PC-3 (cell line): ENCODE measurements at regions not wholly inside any gene's neighbourhood (a gene's known extent, or its start where the extent isn't known, plus 50 kb on each side); places are given as distances from the start of the nearest gene placed in this dataset.
"Not testable (repeated sequence)": the region's sequence is repeated elsewhere in the genome, so short reads cannot be mapped to it uniquely, and the experiment has no call there.

Source experiments
- ATAC-seq: fragments of 200-7000 bp; cut with Tn5 transposase; 2 replicates; pipeline ENCODE4 v1.9.1; 2020; ENCODE audit warnings: mild to moderate bottlenecking, moderate library complexity
- BruUV-seq: library from RNA; stranded (reverse); fragments of 400-500 nt; replicated peaks from 2 replicates; lab custom pipeline; 2021; lab: Mats Ljungman, UMichigan
- CTCF ChIA-PET: fragments of 300-600 bp; sonication (Branson Sonifier 250); formaldehyde crosslinking; loops from one replicate; lab custom pipeline; 2022; ENCODE audit warnings: antibody characterized with exemption; lab: Charles Lee
- POLR2A ChIA-PET: fragments of 300-600 bp; sonication (Branson Sonifier 250); formaldehyde crosslinking; loops from one replicate; lab custom pipeline; 2022; ENCODE audit warnings: antibody characterized with exemption; ENCODE audit not compliant: unreplicated experiment; lab: Charles Lee
- DNase-seq: peaks from one replicate; pipeline ENCODE4 v3.0.0-alpha.2; 2015
- H2AFZ ChIP-seq: fragments of 300-600 bp; sonication (generic); 2 replicates; pipeline ENCODE4 v1.6.0; 2016; ENCODE audit warnings: antibody characterized with exemption, low read length
- H3F3A ChIP-seq: fragments of 300-600 bp; sonication (generic); one replicate; pipeline ENCODE4 v1.6.0; 2017; ENCODE audit warnings: antibody characterized with exemption, low read length, control low read depth, mild to moderate bottlenecking; ENCODE audit not compliant: unreplicated experiment
- H3K27ac ChIP-seq: fragments of 300-600 bp; sonication (generic); 2 replicates; pipeline ENCODE4 v1.5.1; 2016; ENCODE audit warnings: mild to moderate bottlenecking, low read length
- H3K27me3 ChIP-seq: fragments of 300-600 bp; sonication (generic); 2 replicates; pipeline ENCODE4 v1.6.1; 2016; ENCODE audit warnings: low read length, mixed read lengths
- H3K36me3 ChIP-seq: fragments of 300-600 bp; sonication (generic); 2 replicates; pipeline ENCODE4 v1.6.1; 2016; ENCODE audit warnings: low read depth, mixed run types, low read length, mixed read lengths
- H3K4me1 ChIP-seq: fragments of 300-600 bp; sonication (generic); 2 replicates; pipeline ENCODE4 v1.5.1; 2016; ENCODE audit warnings: low read length; ENCODE audit not compliant: insufficient read depth
- H3K4me2 ChIP-seq: fragments of 300-600 bp; sonication (generic); 2 replicates; pipeline ENCODE4 v1.6.0; 2016; ENCODE audit warnings: low read length
- H3K4me3 ChIP-seq: fragments of 300-600 bp; sonication (generic); 2 replicates; pipeline ENCODE4 v1.5.1; 2016; ENCODE audit warnings: mild to moderate bottlenecking, low read length, mixed read lengths
- H3K79me2 ChIP-seq: fragments of 300-600 bp; sonication (generic); 2 replicates; pipeline ENCODE4 v1.6.1; 2017; ENCODE audit warnings: low read length, mixed read lengths
- H3K9ac ChIP-seq: fragments of 300-600 bp; sonication (generic); 2 replicates; pipeline ENCODE4 v1.6.0; 2016; ENCODE audit warnings: mild to moderate bottlenecking, low read length
- H3K9me2 ChIP-seq: fragments of 300-600 bp; sonication (generic); replicated peaks from 2 replicates; pipeline ENCODE4 v1.6.1; 2016; ENCODE audit warnings: mixed run types, low read length, mixed read lengths
- H3K9me3 ChIP-seq: fragments of 300-600 bp; sonication (generic); 2 replicates; pipeline ENCODE4 v1.6.1; 2016; ENCODE audit warnings: low read length, mixed read lengths
- H4K20me1 ChIP-seq: fragments of 300-600 bp; sonication (generic); 2 replicates; pipeline ENCODE4 v1.6.1; 2016; ENCODE audit warnings: low read length, mixed read lengths
- CTCF ChIP-seq: fragments of 300-600 bp; sonication (generic); conservative IDR thresholded peaks from 2 replicates; pipeline ENCODE4 v1.5.1; 2017; ENCODE audit warnings: antibody characterized with exemption, low read depth, mild to moderate bottlenecking, low read length
- EZH2 ChIP-seq: fragments of 300-600 bp; sonication (generic); IDR thresholded peaks from one replicate; pipeline ENCODE4 v1.6.1; 2017; ENCODE audit warnings: antibody characterized with exemption, mild to moderate bottlenecking, low read length; ENCODE audit not compliant: unreplicated experiment
- EZH2phosphoT487 ChIP-seq: fragments of 300-600 bp; sonication (generic); IDR thresholded peaks from 2 replicates; pipeline ENCODE4 v1.6.1; 2018; ENCODE audit warnings: mild to moderate bottlenecking, antibody characterized with exemption, low read length, borderline replicate concordance
- intact Hi-C: fragments of 100-400 bp; cut with micrococcal nuclease; formaldehyde crosslinking; loops from 2 replicates; pipeline ENCODE4 v1.9.0; 2023

DNA sequence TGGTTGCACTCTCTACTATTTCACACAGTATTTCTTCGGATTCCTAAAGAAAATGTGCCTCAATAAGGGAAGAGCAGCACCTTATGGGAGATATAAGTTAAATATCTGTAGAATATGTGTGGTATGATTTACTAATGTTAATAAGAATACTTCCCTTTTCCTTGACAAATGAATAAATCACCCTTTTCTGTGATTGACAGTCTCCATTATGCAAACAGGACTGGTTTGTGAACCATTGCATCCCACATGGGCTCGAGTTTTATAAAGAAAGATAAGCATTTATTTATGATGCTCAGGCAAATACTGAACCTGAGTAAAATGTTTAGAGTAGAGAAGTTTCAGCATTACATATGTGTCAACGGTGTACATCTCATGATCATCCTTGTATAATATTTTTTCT is 587.7 kb upstream of the BRINP3 start:
- no peak for ATAC-seq
- no peak overlapping the region for H2AFZ ChIP-seq
- intact Hi-C loops, result no loop called here
- no peak overlapping the region for H3K4me3 ChIP-seq
- H3K4me2 ChIP-seq, result no peak overlapping the region
- H3K9me3 ChIP-seq, result no peaks in the 10 kb centered on the region
- no peaks in the 10 kb centered on the region for H3K79me2 ChIP-seq
- POLR2A ChIA-PET, result no interaction called here
- no peaks in the 10 kb centered on the region for H3K9me2 ChIP-seq
- no peak for DNase-seq
- CTCF ChIA-PET, result no interaction called here
- no peaks in the 10 kb centered on the region for H3K27me3 ChIP-seq
- no peaks in the 10 kb centered on the region for H3F3A ChIP-seq
- no peak for TF ChIP-seq EZH2
- no peak for TF ChIP-seq CTCF
- no peak for TF ChIP-seq EZH2phosphoT487
- no peaks in the 10 kb centered on the region for H4K20me1 ChIP-seq
- H3K4me1 ChIP-seq, result no peaks in the 10 kb centered on the region
- BruUV-seq, result no TSS peak
- no peak overlapping the region for H3K27ac ChIP-seq
- H3K36me3 ChIP-seq, result no peaks in the 10 kb centered on the region
- H3K9ac ChIP-seq, result no peak overlapping the region

- no peaks in the 10 kb centered on the region for H3F3A ChIP-seq
- BruUV-seq, result no TSS peak
- no peak overlapping the region for H3K4me3 ChIP-seq
- CTCF ChIA-PET, result no interaction called here
- H3K36me3 ChIP-seq, result no peaks in the 10 kb centered on the region
- H3K9me2 ChIP-seq, result no peaks in the 10 kb centered on the region
- ATAC-seq (no peak), DNase-seq (no peak)
- H3K9me3 ChIP-seq, result no peaks in the 10 kb centered on the region
- no peak overlapping the region for H3K27ac ChIP-seq
- H3K4me2 ChIP-seq, result no peak overlapping the region
- no peaks in the 10 kb centered on the region for H3K79me2 ChIP-seq
- no peak overlapping the region for H2AFZ ChIP-seq
- POLR2A ChIA-PET, result no interaction called here
- no peaks in the 10 kb centered on the region for H4K20me1 ChIP-seq
- H3K4me1 ChIP-seq, result no peaks in the 10 kb centered on the region
- H3K27me3 ChIP-seq, result no peaks in the 10 kb centered on the region
- no peak for TF ChIP-seq EZH2
- no peak for TF ChIP-seq EZH2phosphoT487
- no peak for TF ChIP-seq CTCF
- no peak overlapping the region for H3K9ac ChIP-seq
- intact Hi-C loops, result no loop called here
Observed at GRCh38 chr1:191065771-191066170, 588.1 kb upstream of the BRINP3 start.

DNA sequence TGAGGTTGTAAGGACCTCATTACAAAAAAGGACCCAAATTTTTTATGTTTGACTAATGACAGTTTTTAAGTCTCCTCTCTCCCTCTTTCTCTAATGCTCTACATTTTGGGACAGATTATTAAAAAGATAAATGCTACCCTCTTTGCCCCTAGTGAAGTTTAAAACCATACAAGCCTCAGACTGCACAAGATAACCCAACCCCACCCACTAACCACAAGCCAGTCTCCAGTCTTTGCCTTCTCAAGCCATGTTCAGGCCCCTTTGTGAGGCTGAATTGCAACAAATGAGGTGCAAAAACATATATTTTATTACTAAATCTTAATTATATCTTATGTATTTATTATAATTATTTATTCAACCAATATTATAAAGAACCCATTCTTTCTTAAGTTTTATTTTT is 597.2 kb upstream of the BRINP3 start:
- Histone ChIP-seq H3F3A (no peaks in the 10 kb centered on the region), H3K9me3 (no peaks in the 10 kb centered on the region), H3K4me2 (no peak overlapping the region), H3K4me1 (no peaks in the 10 kb centered on the region), H3K9me2 (no peaks in the 10 kb centered on the region), H3K36me3 (no peaks in the 10 kb centered on the region), H3K4me3 (no peak overlapping the region), H4K20me1 (no peaks in the 10 kb centered on the region), H3K79me2 (no peaks in the 10 kb centered on the region), H3K27ac (no peak overlapping the region), H3K9ac (no peak overlapping the region), H2AFZ (no peak overlapping the region), H3K27me3 (no peaks in the 10 kb centered on the region)
- no peak for ATAC-seq
- ChIA-PET POLR2A (no interaction called here), CTCF (no interaction called here)
- no TSS peak for BruUV-seq
- intact Hi-C loops, result no loop called here
- TF ChIP-seq EZH2phosphoT487 (no peak), CTCF (no peak), EZH2 (no peak)
- DNase-seq, result no peak

GRCh38 chr1:191083090-191083489 is 605.4 kb upstream of the BRINP3 start:
- CTCF ChIA-PET, H2AFZ ChIP-seq, H3K9me3 ChIP-seq, BruUV-seq, H3F3A ChIP-seq, H3K9ac ChIP-seq, H3K79me2 ChIP-seq, H3K27me3 ChIP-seq, ATAC-seq, H3K27ac ChIP-seq, H3K9me2 ChIP-seq, DNase-seq, H4K20me1 ChIP-seq, H3K4me2 ChIP-seq, H3K4me3 ChIP-seq, H3K36me3 ChIP-seq, H3K4me1 ChIP-seq, POLR2A ChIA-PET, intact Hi-C loops: not testable (repeated sequence)
